GM10266 (cell line): ENCODE measurements at regions not wholly inside any gene's neighbourhood (a gene's known extent, or its start where the extent isn't known, plus 50 kb on each side); places are given as distances from the start of the nearest gene placed in this dataset.

Experiments
- DNase-seq: peaks from one replicate; pipeline ENCODE4 v3.0.0; 2012; ENCODE audit errors: extremely low spot score
- CTCF ChIP-seq: IDR thresholded peaks from 2 replicates; pipeline ENCODE4 v1.5.1; 2012; ENCODE audit warnings: mild to moderate bottlenecking, low read depth; ENCODE audit not compliant: control insufficient read depth, insufficient read depth; ENCODE audit errors: missing control alignments

DNA sequence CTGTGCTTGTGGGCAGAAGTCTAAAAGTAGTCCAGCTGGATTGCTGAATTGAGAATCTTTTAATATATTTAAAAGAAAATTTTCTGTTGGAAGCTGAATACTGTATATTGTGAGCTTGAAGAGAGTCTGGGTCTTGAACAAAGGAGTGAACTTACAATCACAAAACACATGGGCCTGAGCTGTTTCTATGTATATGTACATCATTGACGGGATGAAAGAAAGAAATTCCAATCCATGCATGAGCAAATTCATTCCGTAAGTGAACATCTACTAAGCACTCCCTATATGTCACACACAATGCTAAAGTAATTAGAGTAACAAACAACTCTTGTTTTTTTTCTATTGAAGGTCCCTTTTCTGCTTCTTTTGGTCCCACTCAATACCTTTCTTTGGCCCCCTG, 331.0 kb downstream of the HS3ST1 start:
- no peak for TF ChIP-seq CTCF
- no peak for DNase-seq

GRCh38 chr4:11081006-11081405, 347.7 kb downstream of the HS3ST1 start:
- no peak for TF ChIP-seq CTCF
- DNase-seq = no peak

GRCh38 chr4:11079171-11079570, 349.5 kb downstream of the HS3ST1 start:
- TF ChIP-seq CTCF = no peak
- no peak for DNase-seq

- no peak for DNase-seq
- no peak for TF ChIP-seq CTCF
Measured at GRCh38 chr4:11074581-11075241, 354.0 kb downstream of the HS3ST1 start.

- DNase-seq = no peak
- TF ChIP-seq CTCF = no peak
Measured at GRCh38 chr4:11073621-11074051, 355.1 kb downstream of the HS3ST1 start.

GRCh38 chr4:11072999-11073398, 355.7 kb downstream of the HS3ST1 start:
- no peak for DNase-seq
- TF ChIP-seq CTCF = no peak

- no peak for TF ChIP-seq CTCF
- DNase-seq = no peak
Measured at GRCh38 chr4:11072463-11072862, 356.2 kb downstream of the HS3ST1 start.
